Sigmoid colon (tissue), 6 donors: ENCODE measurements at regions not wholly inside any gene's neighbourhood (a gene's known extent, or its start where the extent isn't known, plus 50 kb on each side); places are given as distances from the start of the nearest gene placed in this dataset.

Source experiments
- DNase-seq: peaks from one replicate; pipeline ENCODE4 v3.0.0-alpha.2; 2019
- H3K27ac ChIP-seq, 4 donors: fragments of 200-600 bp; sonication (generic); one replicate each; pipeline ENCODE4 v1.5.1; 2016 to 2019; ENCODE audit warnings: mild to moderate bottlenecking in 1 of 4
- H3K27me3 ChIP-seq, 3 donors: fragments of 200-600 bp; sonication (generic); one replicate each; pipeline ENCODE4 v1.5.1; 2019; ENCODE audit warnings: mild to moderate bottlenecking in 1 of 3
- H3K36me3 ChIP-seq, 4 donors: fragments of 200-600 bp; sonication (generic); one replicate each; pipeline ENCODE4 v1.5.1; 2016 to 2019
- H3K4me1 ChIP-seq, 4 donors: fragments of 200-600 bp; sonication (generic); one replicate each; pipeline ENCODE4 v1.5.1; 2017 to 2019
- H3K4me3 ChIP-seq, 4 donors: fragments of 200-600 bp; sonication (generic); one replicate each; pipeline ENCODE4 v1.5.1; 2017 to 2019; ENCODE audit warnings: mild to moderate bottlenecking in 2 of 4, moderate library complexity in 1 of 4
- H3K9me3 ChIP-seq, 4 donors: fragments of 200-600 bp in 3 of 4; sonication (generic) in 3 of 4; one replicate each; pipeline versions ENCODE4 v1.5.1 to v1.6.1; 2013 to 2019
- CTCF ChIP-seq, 4 experiments: fragments of 450-650 bp in 3 of 4; fragments of 200-600 bp in 1 of 4; IDR thresholded peaks; one replicate each; pipeline ENCODE4 v1.5.1; 2016 to 2019; ENCODE audit warnings: antibody characterized with exemption in 4 of 4, mild to moderate bottlenecking in 3 of 4, moderate library complexity in 2 of 4
- EP300 ChIP-seq, 4 donors: sonication (generic); formaldehyde crosslinking; IDR thresholded peaks; one replicate each; pipeline ENCODE4 v1.6.1; 2017; ENCODE audit warnings: antibody characterized with exemption in 4 of 4
- POLR2A ChIP-seq, 2 donors: fragments of 450-650 bp; IDR thresholded peaks; one replicate each; pipeline ENCODE4 v1.6.1; 2016; ENCODE audit warnings: antibody characterized with exemption in 2 of 2, mild to moderate bottlenecking in 2 of 2, moderate library complexity in 2 of 2
- POLR2AphosphoS5 ChIP-seq, 4 donors: sonication (generic); formaldehyde crosslinking; IDR thresholded peaks; one replicate each; pipeline ENCODE4 v1.6.1; 2017; ENCODE audit warnings: antibody characterized with exemption in 4 of 4
- WGBS, 2 donors: extraction: QIAGEN DNeasy Blood & Tissue Kit; methylation state at CpG; one replicate each; pipeline ENCODE4 v1.1.7; 2013; 5-methylcytosine and 5-hydroxymethylcytosine counted together
- intact Hi-C: fragments of 100-400 bp; cut with DNase I; formaldehyde crosslinking; loops from one replicate; pipeline ENCODE4 v1.15.1; 2023
- donor health status: healthy with polysubstance abuse.
- donor health status: healthy.

- 84 to 85% methylated on average over 2 of the region's 2 CpGs for WGBS, 2 donors
- Histone ChIP-seq H3K4me3 (no peak overlapping the region), H3K27me3 (no peaks in the 10 kb centered on the region), H3K36me3 (no peaks in the 10 kb centered on the region), H3K27ac (no peak overlapping the region), H3K9me3 (no peaks in the 10 kb centered on the region), H3K4me1 (no peaks in the 10 kb centered on the region)
- TF ChIP-seq CTCF (IDR thresholded peaks at IDR 0.05) = no peak
- no peak for TF ChIP-seq POLR2A (IDR thresholded peaks at IDR 0.05)
- no peak for TF ChIP-seq POLR2AphosphoS5 (IDR thresholded peaks at IDR 0.05)
- no peak for TF ChIP-seq EP300 (IDR thresholded peaks at IDR 0.05)
- DNase-seq = no peak
- intact Hi-C loops = no loop called here
Observed at GRCh38 chr4:111793433-111794091, 351.7 kb upstream of the FAM241A start.

- no peak overlapping the region for H3K27ac ChIP-seq
- H3K4me1 ChIP-seq = no peaks in the 10 kb centered on the region
- WGBS, 2 donors = 29 to 64% methylated on average over 5 of the region's 5 CpGs
- DNase-seq = no peak
- TF ChIP-seq EP300 (IDR thresholded peaks at IDR 0.05) (no peak), CTCF (IDR thresholded peaks at IDR 0.05) (no peak), POLR2A (IDR thresholded peaks at IDR 0.05) (no peak)
- H3K27me3 ChIP-seq = no peaks in the 10 kb centered on the region
- H3K9me3 ChIP-seq = no peaks in the 10 kb centered on the region
- H3K36me3 ChIP-seq = no peaks in the 10 kb centered on the region
- H3K4me3 ChIP-seq = no peak overlapping the region
- intact Hi-C loops = no loop called here
Observed at GRCh38 chr4:111797455-111798163, 347.6 kb upstream of the FAM241A start.

- Histone ChIP-seq H3K27me3 (no peaks in the 10 kb centered on the region), H3K4me3 (no peak overlapping the region), H3K27ac (no peak overlapping the region), H3K4me1 (no peaks in the 10 kb centered on the region), H3K9me3 (no peaks in the 10 kb centered on the region), H3K36me3 (no peaks in the 10 kb centered on the region)
- no peak for DNase-seq
- intact Hi-C loops = no loop called here
- 83 to 97% methylated on average over 2 of the region's 2 CpGs for WGBS, 2 donors
- TF ChIP-seq CTCF (IDR thresholded peaks at IDR 0.05) (no peak), POLR2AphosphoS5 (IDR thresholded peaks at IDR 0.05) (no peak), POLR2A (IDR thresholded peaks at IDR 0.05) (no peak), EP300 (IDR thresholded peaks at IDR 0.05) (no peak)
Observed at GRCh38 chr4:111798840-111799239, 346.4 kb upstream of the FAM241A start.

- H3K9me3 ChIP-seq = no peaks in the 10 kb centered on the region
- WGBS, 2 donors = 68 to 94% methylated on average over 2 of the region's 2 CpGs
- TF ChIP-seq POLR2AphosphoS5 (IDR thresholded peaks at IDR 0.05) (no peak), POLR2A (IDR thresholded peaks at IDR 0.05) (no peak), CTCF (IDR thresholded peaks at IDR 0.05) (no peak), EP300 (IDR thresholded peaks at IDR 0.05) (no peak)
- no peak overlapping the region for H3K4me3 ChIP-seq
- intact Hi-C loops = no loop called here
- no peak for DNase-seq
- H3K4me1 ChIP-seq = no peaks in the 10 kb centered on the region
- H3K36me3 ChIP-seq = no peaks in the 10 kb centered on the region
- H3K27me3 ChIP-seq = no peaks in the 10 kb centered on the region
- H3K27ac ChIP-seq = no peak overlapping the region
Observed at GRCh38 chr4:111800551-111800950, 344.7 kb upstream of the FAM241A start.
